MM.1S (cell line): ENCODE measurements at regions not wholly inside any gene's neighbourhood (a gene's known extent, or its start where the extent isn't known, plus 50 kb on each side); places are given as distances from the start of the nearest gene placed in this dataset.
"Not testable (repeated sequence)": the region's sequence is repeated elsewhere in the genome, so short reads cannot be mapped to it uniquely, and the experiment has no call there.

ENCODE experiments used
- DNase-seq: peaks from one replicate; pipeline ENCODE4 v3.0.0-alpha.2; 2015
- H2AFZ ChIP-seq: fragments of 300-600 bp; sonication (generic); 2 replicates; pipeline ENCODE4 v1.6.0; 2016; ENCODE audit warnings: antibody characterized with exemption, low read length
- H3F3A ChIP-seq: fragments of 300-600 bp; sonication (generic); 2 replicates; pipeline ENCODE4 v1.6.1; 2016; ENCODE audit warnings: mild to moderate bottlenecking, antibody characterized with exemption, low read length, moderate library complexity, mixed read lengths; ENCODE audit not compliant: insufficient read depth
- H3K27ac ChIP-seq: fragments of 300-600 bp; sonication (generic); 2 replicates; pipeline ENCODE4 v1.5.1; 2016; ENCODE audit warnings: mild to moderate bottlenecking, low read length
- H3K27me3 ChIP-seq: fragments of 300-600 bp; sonication (generic); replicated peaks from 2 replicates; pipeline ENCODE4 v1.6.0; 2016; ENCODE audit warnings: low read length; ENCODE audit not compliant: insufficient read depth
- H3K36me3 ChIP-seq: fragments of 300-600 bp; sonication (generic); replicated peaks from 2 replicates; pipeline ENCODE4 v1.6.1; 2016; ENCODE audit warnings: mild to moderate bottlenecking, low read length, mixed read lengths; ENCODE audit not compliant: insufficient read depth
- H3K4me1 ChIP-seq: fragments of 300-600 bp; sonication (generic); 2 replicates; pipeline ENCODE4 v1.6.1; 2016; ENCODE audit warnings: low read length, mixed read lengths
- H3K4me2 ChIP-seq: fragments of 300-600 bp; sonication (generic); 2 replicates; pipeline ENCODE4 v1.6.0; 2016; ENCODE audit warnings: low read depth, low read length
- H3K4me3 ChIP-seq: fragments of 300-600 bp; sonication (generic); 2 replicates; pipeline ENCODE4 v1.5.1; 2016; ENCODE audit warnings: low read length, mixed read lengths
- H3K79me2 ChIP-seq: fragments of 300-600 bp; sonication (generic); 2 replicates; pipeline ENCODE4 v1.6.1; 2016; ENCODE audit warnings: mixed run types, low read length, mixed read lengths
- H3K9ac ChIP-seq: fragments of 300-600 bp; sonication (generic); 2 replicates; pipeline ENCODE4 v1.6.1; 2016; ENCODE audit warnings: low read length, mixed read lengths
- H3K9me2 ChIP-seq: fragments of 300-600 bp; sonication (generic); replicated peaks from 2 replicates; pipeline ENCODE4 v1.6.1; 2016; ENCODE audit warnings: mild to moderate bottlenecking, low read length, mixed read lengths; ENCODE audit not compliant: insufficient read depth
- H3K9me3 ChIP-seq: fragments of 300-600 bp; sonication (generic); replicated peaks from 2 replicates; pipeline ENCODE4 v1.6.1; 2016; ENCODE audit warnings: mild to moderate bottlenecking, low read length, mixed read lengths; ENCODE audit not compliant: insufficient read depth
- H4K20me1 ChIP-seq: fragments of 300-600 bp; sonication (generic); 2 replicates; pipeline ENCODE4 v1.6.1; 2016; ENCODE audit warnings: mild to moderate bottlenecking, low read length, moderate library complexity, mixed read lengths; ENCODE audit not compliant: insufficient read depth
- EZH2 ChIP-seq: fragments of 300-600 bp; sonication (generic); optimal IDR thresholded peaks from 2 replicates; pipeline ENCODE3; 2017; ENCODE audit warnings: low read depth, mild to moderate bottlenecking, antibody characterized with exemption, low read length, mixed read lengths
- EZH2phosphoT487 ChIP-seq: fragments of 300-600 bp; sonication (generic); IDR thresholded peaks from 2 replicates; pipeline ENCODE4 v1.6.1; 2018; ENCODE audit warnings: antibody characterized with exemption, low read length
- TF ChIP-seq, protein P1 (sequence below): fragments of 300-600 bp; sonication (generic); IDR thresholded peaks from 2 replicates; pipeline ENCODE4 v1.5.1; 2016; ENCODE audit warnings: antibody characterized with exemption, low read length, mixed read lengths

DNA sequence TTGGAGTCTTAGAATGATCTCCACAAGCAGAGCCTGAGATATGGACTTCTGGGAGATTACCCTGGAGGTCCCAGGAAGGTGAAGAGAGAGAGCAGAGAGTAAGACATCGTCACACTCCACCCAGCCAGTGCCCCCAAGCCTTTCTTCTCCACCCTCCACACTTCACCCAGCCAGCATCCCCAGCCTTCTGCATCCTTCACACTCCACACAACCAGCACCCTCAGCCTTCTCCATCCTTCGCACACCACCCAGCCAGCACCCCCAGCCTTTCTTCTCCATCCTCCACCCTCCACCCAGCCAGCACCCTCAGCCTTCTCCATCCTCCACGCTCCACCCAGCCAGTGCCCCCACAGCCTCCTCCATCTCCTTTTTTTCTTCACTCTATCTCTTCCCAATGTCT lies 603.9 kb upstream of the B3GAT1 start:
- DNase-seq: no peak
- Histone ChIP-seq H3K27ac (no peak overlapping the region), H2AFZ (no peak overlapping the region), H3K4me2 (no peak overlapping the region), H3F3A (no peaks in the 10 kb centered on the region), H3K4me3 (no peak overlapping the region), H3K9me2 (no peaks in the 10 kb centered on the region), H3K36me3 (no peaks in the 10 kb centered on the region), H3K79me2 (no peaks in the 10 kb centered on the region), H3K27me3 (no peaks in the 10 kb centered on the region), H3K9ac (no peak overlapping the region), H4K20me1 (no peaks in the 10 kb centered on the region), H3K9me3 (no peaks in the 10 kb centered on the region), H3K4me1 (no peaks in the 10 kb centered on the region)
- TF ChIP-seq EZH2: no peak

DNA sequence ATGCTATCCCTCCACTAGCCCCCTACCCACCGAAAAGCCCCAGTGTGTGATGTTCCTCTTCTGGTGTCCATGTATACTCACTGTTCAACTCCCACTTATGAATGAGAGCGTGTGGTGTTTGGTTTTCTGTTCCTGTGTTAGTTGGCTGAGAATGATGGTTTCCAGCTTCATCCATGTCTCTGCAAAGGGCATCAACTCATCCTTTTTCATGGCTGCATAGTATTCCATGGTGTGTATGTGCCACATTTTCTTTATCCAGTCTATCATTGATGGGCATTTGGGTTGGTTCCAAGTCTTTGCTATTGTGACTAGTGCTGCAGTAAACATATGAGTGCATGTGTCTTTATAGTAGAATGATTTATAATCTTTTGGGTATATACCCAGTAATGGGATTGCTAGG lies 599.3 kb upstream of the B3GAT1 start:
- not testable (repeated sequence) for H3K36me3 ChIP-seq, H3K9me3 ChIP-seq, DNase-seq, H3F3A ChIP-seq, H4K20me1 ChIP-seq, H3K4me1 ChIP-seq, H2AFZ ChIP-seq, H3K27me3 ChIP-seq, H3K27ac ChIP-seq, H3K4me3 ChIP-seq, H3K4me2 ChIP-seq, H3K9ac ChIP-seq, H3K9me2 ChIP-seq, H3K79me2 ChIP-seq

- TF ChIP-seq, protein P1, sequence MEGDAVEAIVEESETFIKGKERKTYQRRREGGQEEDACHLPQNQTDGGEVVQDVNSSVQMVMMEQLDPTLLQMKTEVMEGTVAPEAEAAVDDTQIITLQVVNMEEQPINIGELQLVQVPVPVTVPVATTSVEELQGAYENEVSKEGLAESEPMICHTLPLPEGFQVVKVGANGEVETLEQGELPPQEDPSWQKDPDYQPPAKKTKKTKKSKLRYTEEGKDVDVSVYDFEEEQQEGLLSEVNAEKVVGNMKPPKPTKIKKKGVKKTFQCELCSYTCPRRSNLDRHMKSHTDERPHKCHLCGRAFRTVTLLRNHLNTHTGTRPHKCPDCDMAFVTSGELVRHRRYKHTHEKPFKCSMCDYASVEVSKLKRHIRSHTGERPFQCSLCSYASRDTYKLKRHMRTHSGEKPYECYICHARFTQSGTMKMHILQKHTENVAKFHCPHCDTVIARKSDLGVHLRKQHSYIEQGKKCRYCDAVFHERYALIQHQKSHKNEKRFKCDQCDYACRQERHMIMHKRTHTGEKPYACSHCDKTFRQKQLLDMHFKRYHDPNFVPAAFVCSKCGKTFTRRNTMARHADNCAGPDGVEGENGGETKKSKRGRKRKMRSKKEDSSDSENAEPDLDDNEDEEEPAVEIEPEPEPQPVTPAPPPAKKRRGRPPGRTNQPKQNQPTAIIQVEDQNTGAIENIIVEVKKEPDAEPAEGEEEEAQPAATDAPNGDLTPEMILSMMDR: no peak
- no peak for TF ChIP-seq EZH2phosphoT487
- no peak for TF ChIP-seq EZH2
- H3K4me3 ChIP-seq: no peak overlapping the region
- H4K20me1 ChIP-seq: no peaks in the 10 kb centered on the region
- no peaks in the 10 kb centered on the region for H3K9me3 ChIP-seq
- no peak for DNase-seq
- no peak overlapping the region for H3K4me2 ChIP-seq
- no peak overlapping the region for H3K9ac ChIP-seq
- no peak overlapping the region for H3K27ac ChIP-seq
- H3K27me3 ChIP-seq: no peaks in the 10 kb centered on the region
- H3K9me2 ChIP-seq: no peaks in the 10 kb centered on the region
- no peaks in the 10 kb centered on the region for H3K4me1 ChIP-seq
- no peaks in the 10 kb centered on the region for H3F3A ChIP-seq
- no peaks in the 10 kb centered on the region for H3K36me3 ChIP-seq
- no peaks in the 10 kb centered on the region for H3K79me2 ChIP-seq
- H2AFZ ChIP-seq: no peak overlapping the region
These were observed 597.1 kb upstream of the B3GAT1 start for GRCh38 chr11:135009125-135009524.

DNA sequence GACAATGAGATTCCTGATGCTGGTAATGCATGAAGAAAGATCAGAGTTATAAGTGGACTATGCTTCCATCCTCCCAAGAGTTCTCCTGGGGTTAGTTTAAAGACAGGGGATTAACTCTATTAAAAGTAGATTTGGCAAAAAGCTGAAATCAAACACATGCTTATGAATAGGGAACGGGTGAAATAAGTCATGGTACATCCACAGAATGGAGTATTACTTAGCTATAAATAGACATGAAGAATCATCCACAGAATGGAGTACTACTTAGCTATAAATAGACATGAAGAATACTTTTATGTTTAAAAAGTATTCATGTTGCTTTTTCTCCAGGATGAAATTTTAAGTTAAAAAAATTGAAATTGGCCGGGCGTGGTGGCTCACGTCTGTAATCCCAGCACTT lies 596.4 kb upstream of the B3GAT1 start:
- Histone ChIP-seq H3K9me2 (no peaks in the 10 kb centered on the region), H3K9me3 (no peaks in the 10 kb centered on the region), H2AFZ (no peak overlapping the region), H3K4me2 (no peak overlapping the region), H3K79me2 (no peaks in the 10 kb centered on the region), H3K9ac (no peak overlapping the region), H3K27me3 (no peaks in the 10 kb centered on the region), H3K4me3 (no peak overlapping the region), H3K4me1 (no peaks in the 10 kb centered on the region), H4K20me1 (no peaks in the 10 kb centered on the region), H3K27ac (no peak overlapping the region), H3K36me3 (no peaks in the 10 kb centered on the region), H3F3A (no peaks in the 10 kb centered on the region)
- DNase-seq: no peak
- TF ChIP-seq, protein P1: no peak
- TF ChIP-seq EZH2 (no peak), EZH2phosphoT487 (no peak)
